ENCODE measurements at regions not wholly inside any gene's neighbourhood (a gene's known extent, or its start where the extent isn't known, plus 50 kb on each side); places are given as distances from the start of the nearest gene placed in this dataset.

DNA sequence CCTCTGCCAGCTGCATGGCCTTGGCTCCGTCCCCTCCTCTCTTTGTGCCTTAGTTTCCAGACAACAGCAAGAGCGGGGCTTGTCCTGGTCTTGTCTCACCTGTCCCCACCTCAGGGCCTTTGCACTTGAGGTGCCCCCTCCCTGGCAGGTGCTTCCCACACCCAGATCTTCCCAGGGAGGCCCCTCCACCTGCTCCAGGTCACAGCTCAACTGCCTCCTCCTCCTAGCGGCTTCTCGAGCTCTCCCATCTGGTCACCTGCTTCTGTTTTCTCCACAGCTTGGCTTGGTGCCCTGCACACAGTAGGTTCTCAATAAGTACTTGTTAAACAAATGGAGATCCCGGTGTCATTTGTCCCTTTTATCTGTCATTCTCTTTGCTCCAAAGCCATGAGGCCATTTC is 64.3 kb upstream of the ZNF716 start:
- Histone ChIP-seq H3K9me1 (replicated peaks; ENCODE audit: control insufficient read depth, extremely low read depth, insufficient read depth, low read length) (no peaks in the 10 kb centered on the region), H3K4me1 (ENCODE audit: control insufficient read depth, extremely low read depth, insufficient read depth, low read length) (no peaks in the 10 kb centered on the region), H3K27me3 (ENCODE audit: control insufficient read depth in 2 of 2, insufficient read depth in 2 of 2, low read length in 2 of 2) (no peaks in the 10 kb centered on the region), H3K36me3 (ENCODE audit: control insufficient read depth in 2 of 2, extremely low read depth in 1 of 2, insufficient read depth in 2 of 2, low read length in 2 of 2) (no peaks in the 10 kb centered on the region), H2AFZ (ENCODE audit: low read depth, low read length) (no peak overlapping the region), H3K9me3 (replicated peaks; ENCODE audit: control insufficient read depth, insufficient read depth, low read length) (peaks cover 13% of the 10 kb centered on the region), H3K4me3 (replicated peaks in 1 of 3; ENCODE audit: insufficient read depth in 1 of 3, low read depth in 1 of 3, low read length in 3 of 3) (no peak overlapping the region), H4K20me1 (replicated peaks; ENCODE audit: control insufficient read depth, extremely low read depth, insufficient read depth, low read length) (no peaks in the 10 kb centered on the region), H3K4me2 (ENCODE audit: insufficient read depth, low read length) (no peak overlapping the region), H3K27ac (ENCODE audit: insufficient read depth, low read depth, low read length) (no peak overlapping the region), H3K9ac (replicated peaks; ENCODE audit: extremely low read depth, insufficient read depth, low read length) (no peak overlapping the region), H3K79me2 (ENCODE audit: control insufficient read depth, insufficient read depth, low read length) (no peaks in the 10 kb centered on the region)
- TF ChIP-seq MYC (IDR thresholded peaks at IDR 0.05; ENCODE audit: low read depth, low read length): no peak
- TF ChIP-seq POLR2A (IDR thresholded peaks at IDR 0.05; ENCODE audit: low read depth, low read length): no peak
- TF ChIP-seq FOS (IDR thresholded peaks at IDR 0.05; ENCODE audit: borderline replicate concordance, insufficient read depth, low read length): no peak
- no peak for TF ChIP-seq POLR2AphosphoS5 (IDR thresholded peaks at IDR 0.05; ENCODE audit: insufficient read depth, low read depth, low read length)
- no peak for TF ChIP-seq EZH2 (IDR thresholded peaks at IDR 0.05; ENCODE audit: borderline replicate concordance, low read depth, low read length, severe bottlenecking)
- no peak for TF ChIP-seq MAX (IDR thresholded peaks at IDR 0.05; ENCODE audit: insufficient read depth, insufficient read length)
- TF ChIP-seq, protein P1, sequence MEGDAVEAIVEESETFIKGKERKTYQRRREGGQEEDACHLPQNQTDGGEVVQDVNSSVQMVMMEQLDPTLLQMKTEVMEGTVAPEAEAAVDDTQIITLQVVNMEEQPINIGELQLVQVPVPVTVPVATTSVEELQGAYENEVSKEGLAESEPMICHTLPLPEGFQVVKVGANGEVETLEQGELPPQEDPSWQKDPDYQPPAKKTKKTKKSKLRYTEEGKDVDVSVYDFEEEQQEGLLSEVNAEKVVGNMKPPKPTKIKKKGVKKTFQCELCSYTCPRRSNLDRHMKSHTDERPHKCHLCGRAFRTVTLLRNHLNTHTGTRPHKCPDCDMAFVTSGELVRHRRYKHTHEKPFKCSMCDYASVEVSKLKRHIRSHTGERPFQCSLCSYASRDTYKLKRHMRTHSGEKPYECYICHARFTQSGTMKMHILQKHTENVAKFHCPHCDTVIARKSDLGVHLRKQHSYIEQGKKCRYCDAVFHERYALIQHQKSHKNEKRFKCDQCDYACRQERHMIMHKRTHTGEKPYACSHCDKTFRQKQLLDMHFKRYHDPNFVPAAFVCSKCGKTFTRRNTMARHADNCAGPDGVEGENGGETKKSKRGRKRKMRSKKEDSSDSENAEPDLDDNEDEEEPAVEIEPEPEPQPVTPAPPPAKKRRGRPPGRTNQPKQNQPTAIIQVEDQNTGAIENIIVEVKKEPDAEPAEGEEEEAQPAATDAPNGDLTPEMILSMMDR (IDR thresholded peaks at IDR 0.05; ENCODE audit: extremely low read depth in 1 of 2, insufficient read depth in 1 of 2, low read depth in 1 of 2, low read length in 2 of 2): no peak
- TF ChIP-seq GATA2 (IDR thresholded peaks at IDR 0.05; ENCODE audit: insufficient read depth, insufficient read length, low read depth, low read length): no peak
- no peak for TF ChIP-seq JUN (IDR thresholded peaks at IDR 0.05; ENCODE audit: borderline replicate concordance, insufficient read depth, insufficient read length, low read depth)
- ChIA-PET POLR2A (no interaction called here), CTCF (no interaction called here)
- no TSS peak for BruUV-seq (replicated peaks)
- DNase-seq (ENCODE audit: low read depth, low spot score) (no peak), FAIRE-seq (no peak)
- intact Hi-C loops (cut with micrococcal nuclease) (no loop called here), dilution Hi-C loops (cut with MboI; ENCODE audit: extremely low pct_ligation_motif_present, low sequenced_read_pairs) (no loop called here)

All from endothelial cell of umbilical vein (primary cell).